AG10803 (cell line): ENCODE measurements at regions not wholly inside any gene's neighbourhood (a gene's known extent, or its start where the extent isn't known, plus 50 kb on each side); places are given as distances from the start of the nearest gene placed in this dataset.
A peak's percentile ranks its signal among the peaks of the same experiment; 100 is the strongest.

ENCODE experiments used
- DNase-seq: peaks from one replicate; pipeline ENCODE4 v3.0.0; 2010; ENCODE audit warnings: low read depth
- H3K4me3 ChIP-seq: 2 replicates; pipeline ENCODE4 v1.5.1; 2011; ENCODE audit warnings: mild to moderate bottlenecking, low read length, control low read depth
- CTCF ChIP-seq: conservative IDR thresholded peaks from 2 replicates; pipeline ENCODE4 v1.5.1; 2011; ENCODE audit warnings: mild to moderate bottlenecking, low read length, control low read depth, inconsistent platforms

DNA sequence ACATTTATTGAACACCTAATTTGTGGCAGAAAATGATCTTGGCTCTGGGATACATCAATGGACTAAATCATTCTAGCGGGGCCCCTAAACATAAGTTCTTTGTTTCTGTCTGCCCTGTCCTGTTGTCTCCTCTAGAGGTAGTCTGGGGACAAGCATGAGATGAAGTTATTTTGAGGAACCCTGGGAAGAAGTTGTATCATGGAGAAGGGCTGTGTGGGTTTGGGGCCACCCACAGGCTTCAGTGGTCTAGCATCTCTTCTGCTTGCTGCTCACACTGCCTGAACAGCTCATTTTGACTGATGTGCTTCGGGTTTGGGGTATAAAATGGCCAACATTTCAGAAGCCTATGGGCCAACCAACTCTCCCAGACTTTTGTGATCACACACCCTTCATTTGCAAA, 50.3 kb upstream of the OSBPL11 start:
- no peak for DNase-seq
- no peak for TF ChIP-seq CTCF
- H3K4me3 ChIP-seq, result no peak overlapping the region

DNA sequence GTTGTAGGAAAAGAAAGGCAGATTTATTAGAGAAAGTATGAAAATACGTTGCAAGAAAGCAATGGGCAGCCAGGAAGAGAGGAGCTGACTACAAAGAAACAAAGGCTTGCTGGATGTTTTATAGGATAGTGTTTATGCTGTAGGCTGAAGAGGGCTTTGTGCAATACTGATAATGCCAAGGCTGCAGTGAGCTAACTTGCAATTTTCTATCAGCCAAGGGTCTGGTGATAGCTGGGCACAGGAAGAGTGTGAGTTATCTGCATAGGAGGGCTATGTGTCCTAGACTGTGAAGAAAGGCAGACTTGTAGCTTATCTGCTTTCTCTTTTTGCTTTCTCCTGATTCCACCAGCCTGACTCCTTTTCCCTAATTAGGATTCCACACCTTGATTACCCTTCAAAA, 51.3 kb upstream of the OSBPL11 start:
- TF ChIP-seq CTCF, result no peak
- no peak for DNase-seq
- H3K4me3 ChIP-seq, result no peak overlapping the region

GRCh38 chr3:125647318-125648014, 52.2 kb upstream of the OSBPL11 start:
- no peak overlapping the region for H3K4me3 ChIP-seq
- DNase-seq, result no peak

GRCh38 chr3:125651244-125651643, 55.9 kb upstream of the OSBPL11 start:
- TF ChIP-seq CTCF, result no peak
- H3K4me3 ChIP-seq, result no peak overlapping the region
- peak; percentile 39 for DNase-seq

More at GRCh38 chr3:125647318-125648014, 52.2 kb upstream of the OSBPL11 start:
- no peak for TF ChIP-seq CTCF

DNA sequence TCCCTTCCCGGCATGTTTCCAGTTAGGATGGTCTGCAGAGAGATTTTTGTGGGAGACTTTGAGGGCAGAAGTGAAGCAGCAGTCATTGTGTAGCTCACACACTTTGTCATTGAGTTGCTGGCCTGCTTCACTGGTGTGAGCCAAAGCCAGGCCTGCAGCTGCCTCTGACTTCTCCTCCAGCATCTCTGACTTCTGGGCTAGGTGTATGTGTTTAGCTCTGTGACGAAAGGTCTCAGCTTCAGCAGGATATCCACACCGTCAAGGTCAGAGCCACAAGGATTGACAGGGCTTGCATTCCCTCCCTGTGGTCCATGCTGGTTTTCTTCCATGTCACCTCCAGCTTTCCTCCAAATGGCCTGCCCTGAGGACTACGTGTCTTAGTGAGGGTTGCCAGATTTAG, 57.1 kb upstream of the OSBPL11 start:
- TF ChIP-seq CTCF, result no peak
- no peak for DNase-seq
- no peak overlapping the region for H3K4me3 ChIP-seq

- no peak for TF ChIP-seq CTCF
- no peak overlapping the region for H3K4me3 ChIP-seq
- DNase-seq, result no peak
These were observed 59.2 kb upstream of the OSBPL11 start for GRCh38 chr3:125654526-125654925.

DNA sequence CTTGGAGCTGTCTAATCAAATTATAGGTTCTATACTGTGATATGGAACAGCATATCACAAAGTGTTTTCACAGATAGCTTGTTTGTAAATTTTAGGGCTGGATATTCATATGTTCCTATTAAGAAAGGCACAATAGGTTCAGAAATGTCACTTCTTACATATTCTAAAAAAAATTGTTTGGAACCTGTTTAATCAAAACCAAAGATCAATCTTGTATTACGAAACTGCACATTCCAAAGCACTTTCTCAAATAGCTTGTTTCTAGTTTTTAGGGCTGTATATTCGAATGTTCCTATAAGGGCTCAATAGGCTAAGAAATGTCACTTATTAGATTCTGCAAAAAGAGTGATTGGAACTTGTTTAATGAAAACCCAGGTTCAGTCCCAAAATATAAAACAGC, 67.4 kb upstream of the OSBPL11 start:
- peak; percentile 49 for DNase-seq
- TF ChIP-seq CTCF, result no peak
- H3K4me3 ChIP-seq, result no peak overlapping the region
